Stimulated activated CD8-positive, alpha-beta memory T cell treated with anti-CD3 and anti-CD28 coated beads, Interleukin-2, amount 100 ng/mL, for 48 hours (primary cell): ENCODE measurements at regions not wholly inside any gene's neighbourhood (a gene's known extent, or its start where the extent isn't known, plus 50 kb on each side); places are given as distances from the start of the nearest gene placed in this dataset.
"Not testable (repeated sequence)": the region's sequence is repeated elsewhere in the genome, so short reads cannot be mapped to it uniquely, and the experiment has no call there.

ENCODE experiments used
- DNase-seq, 2 donors: peaks; one replicate each; pipeline ENCODE4 v3.0.0-alpha.2; 2020; ENCODE audit warnings: low read depth in 2 of 2

DNA sequence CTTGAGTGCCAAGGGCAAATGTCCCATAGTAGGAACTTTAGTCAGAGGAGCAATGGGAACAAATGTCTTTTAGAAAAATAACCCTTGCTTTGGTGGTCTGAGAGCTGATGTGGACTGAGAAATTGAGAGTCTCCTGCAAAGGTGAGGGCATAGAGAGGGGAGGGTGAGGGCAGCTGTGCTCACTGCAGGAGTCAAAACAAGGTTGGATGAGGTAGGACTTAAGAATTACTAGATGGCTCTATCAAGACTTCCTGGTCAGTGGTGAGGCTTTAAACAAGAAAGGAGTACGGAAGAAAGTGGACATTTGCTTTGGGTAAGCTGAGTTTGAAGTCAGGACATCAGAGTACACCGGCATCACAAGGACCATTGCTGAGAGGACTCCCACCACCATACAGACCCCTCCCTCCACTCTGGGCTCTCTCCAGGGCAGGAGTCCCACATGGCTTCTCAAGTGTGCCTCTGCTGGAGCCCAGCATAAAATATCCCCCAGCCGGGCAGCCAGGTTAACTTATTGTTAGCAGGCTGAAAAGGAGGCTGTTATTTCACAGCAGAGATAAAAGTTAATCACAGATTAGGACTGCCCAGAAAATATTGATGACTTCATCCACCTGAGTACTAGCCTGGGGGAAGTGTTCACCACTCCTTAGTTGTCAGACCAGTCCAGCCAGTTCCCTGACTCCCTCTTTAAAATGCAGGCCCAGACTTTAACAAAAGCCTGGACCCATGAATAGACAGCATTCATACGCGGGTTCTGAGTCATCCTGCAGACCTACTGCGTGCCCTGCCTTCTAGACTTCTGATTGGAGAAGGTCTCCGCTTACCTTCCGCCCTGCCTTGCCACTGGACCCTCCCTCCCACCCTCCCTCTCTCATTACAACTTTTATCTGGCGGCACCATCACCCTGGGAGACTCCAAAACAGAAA is 167.2 kb downstream of the BCL2L11 start:
- DNase-seq: not testable (repeated sequence)

- DNase-seq: not testable (repeated sequence)
These were observed 169.7 kb downstream of the BCL2L11 start for GRCh38 chr2:111290370-111290769.

- DNase-seq: not testable (repeated sequence)
These were observed 170.9 kb downstream of the BCL2L11 start for GRCh38 chr2:111291566-111291965.

DNA sequence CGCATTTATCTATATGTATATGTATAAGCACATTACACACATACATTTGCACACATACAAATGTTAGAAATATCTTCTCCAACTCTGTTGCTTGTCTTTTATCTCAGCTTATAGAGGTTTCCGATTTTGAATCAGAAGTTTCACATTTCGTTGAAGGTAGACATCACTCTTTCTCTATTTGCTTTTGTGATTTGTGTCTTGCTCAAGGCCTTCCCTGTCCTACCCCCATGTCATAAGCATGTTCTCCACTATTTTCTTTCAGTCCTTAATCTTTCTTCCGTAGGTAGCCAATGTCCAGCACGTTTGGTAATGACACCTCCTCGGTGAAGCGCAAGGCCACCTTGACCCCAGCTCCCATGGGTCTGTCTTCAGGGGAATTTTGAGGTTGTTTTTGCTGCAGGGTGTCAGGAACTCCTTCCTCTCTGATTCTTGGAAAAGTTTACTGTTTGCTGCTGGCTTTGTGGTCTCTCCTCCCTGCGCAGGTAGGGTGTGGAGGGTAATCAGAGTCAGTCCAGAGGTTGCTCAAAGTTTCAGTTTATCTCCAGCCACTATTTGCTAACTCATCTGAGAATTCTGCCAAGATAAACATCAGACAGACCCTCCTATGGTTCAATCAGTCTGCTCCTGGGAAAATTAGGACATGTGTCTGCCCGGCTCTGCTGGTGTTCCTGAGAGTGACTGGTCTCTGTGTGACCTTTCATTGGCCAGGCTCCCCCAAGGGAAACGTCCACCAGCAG is 171.7 kb downstream of the BCL2L11 start:
- DNase-seq: not testable (repeated sequence)

- not testable (repeated sequence) for DNase-seq
These were observed 174.0 kb downstream of the BCL2L11 start for GRCh38 chr2:111294699-111295098.

DNA sequence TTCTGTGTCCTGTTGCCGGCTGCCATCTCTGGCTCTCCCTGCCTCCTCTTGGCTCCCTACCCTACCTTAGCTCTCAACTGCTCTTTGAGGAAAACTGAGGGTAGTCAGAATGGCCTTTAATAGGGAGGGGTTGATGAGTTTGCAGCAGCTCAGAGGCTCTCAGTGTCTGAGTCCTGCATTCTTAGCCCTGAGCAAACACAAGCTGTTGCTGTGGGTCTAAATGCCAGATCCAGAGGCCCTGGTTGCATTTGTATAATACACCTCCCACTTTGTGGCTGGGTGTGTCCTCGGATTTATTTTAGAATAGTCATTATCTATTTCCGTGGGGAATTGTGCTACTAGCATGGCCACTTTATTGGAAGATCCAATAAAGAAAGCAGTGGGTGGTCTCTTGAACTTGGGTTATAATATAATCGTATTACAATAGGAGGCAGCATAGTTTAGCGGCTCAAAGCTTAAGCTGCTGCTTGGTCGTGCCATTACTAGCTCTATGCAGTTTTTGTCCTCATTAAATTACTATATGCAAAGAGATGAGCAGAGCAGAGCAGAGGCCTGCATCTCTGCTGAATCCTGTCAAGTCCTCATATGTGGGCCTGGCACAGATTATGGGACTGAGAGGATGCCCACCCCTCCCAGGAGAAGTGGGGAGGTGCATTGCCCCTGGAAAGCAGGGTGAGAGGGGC is 175.5 kb downstream of the BCL2L11 start:
- not testable (repeated sequence) for DNase-seq

DNA sequence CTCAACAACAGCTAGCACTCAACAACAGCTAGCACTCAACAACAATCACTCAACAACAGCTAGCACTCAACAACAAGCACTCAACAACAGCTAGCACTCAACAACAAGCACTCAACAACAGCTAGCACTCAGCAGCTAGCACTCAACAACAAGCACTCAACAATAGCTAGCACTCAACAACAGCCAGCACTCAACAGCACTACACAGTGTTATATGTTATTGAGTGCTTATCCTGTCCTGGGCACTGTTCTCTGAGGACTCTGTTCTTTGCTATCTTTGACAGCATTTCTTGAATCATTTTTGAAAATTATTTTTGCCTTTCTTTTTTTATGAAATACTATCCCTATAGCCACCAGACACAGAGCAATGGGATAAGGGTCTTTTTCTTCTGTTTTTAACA is 176.4 kb downstream of the BCL2L11 start:
- not testable (repeated sequence) for DNase-seq

DNA sequence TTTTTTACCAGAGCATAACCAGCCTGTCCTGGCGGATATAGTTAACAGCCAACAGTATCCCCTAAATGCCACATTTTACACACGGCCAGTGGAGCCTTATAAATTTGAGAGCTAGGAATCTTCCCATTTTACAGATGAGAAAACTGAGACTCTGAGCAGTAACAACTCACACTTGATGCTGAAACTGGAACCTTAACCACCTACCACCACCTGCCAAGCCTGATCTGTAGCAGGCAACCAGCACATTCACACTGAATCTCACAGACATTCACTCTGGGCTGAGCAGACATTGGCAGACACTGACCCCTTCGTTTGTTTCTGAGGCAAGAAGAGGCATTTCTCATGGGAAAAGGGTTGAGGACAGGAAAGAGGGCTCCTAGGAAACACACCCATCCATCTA is 178.2 kb downstream of the BCL2L11 start:
- DNase-seq: not testable (repeated sequence)

DNA sequence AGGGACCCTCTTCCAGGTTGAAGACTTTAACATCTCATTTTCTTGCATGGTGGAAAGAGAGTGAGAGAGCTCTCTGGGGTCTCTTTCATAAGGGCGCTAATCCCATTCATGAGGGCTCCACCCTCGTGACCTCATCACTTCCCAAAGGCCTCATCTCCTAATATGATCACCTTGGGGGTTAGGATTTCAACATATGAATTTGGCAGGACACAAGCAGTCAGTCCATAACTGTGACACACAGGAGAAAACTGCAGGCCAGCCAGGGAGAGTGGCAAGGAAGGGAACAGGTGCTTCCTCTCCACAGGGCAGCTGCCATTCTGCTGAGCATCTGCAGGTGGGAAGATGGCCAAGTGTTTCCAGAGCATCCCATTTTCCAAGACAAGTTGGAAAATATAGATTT is 178.9 kb downstream of the BCL2L11 start:
- not testable (repeated sequence) for DNase-seq

- DNase-seq: not testable (repeated sequence)
These were observed 181.0 kb downstream of the BCL2L11 start for GRCh38 chr2:111301677-111302076.

DNA sequence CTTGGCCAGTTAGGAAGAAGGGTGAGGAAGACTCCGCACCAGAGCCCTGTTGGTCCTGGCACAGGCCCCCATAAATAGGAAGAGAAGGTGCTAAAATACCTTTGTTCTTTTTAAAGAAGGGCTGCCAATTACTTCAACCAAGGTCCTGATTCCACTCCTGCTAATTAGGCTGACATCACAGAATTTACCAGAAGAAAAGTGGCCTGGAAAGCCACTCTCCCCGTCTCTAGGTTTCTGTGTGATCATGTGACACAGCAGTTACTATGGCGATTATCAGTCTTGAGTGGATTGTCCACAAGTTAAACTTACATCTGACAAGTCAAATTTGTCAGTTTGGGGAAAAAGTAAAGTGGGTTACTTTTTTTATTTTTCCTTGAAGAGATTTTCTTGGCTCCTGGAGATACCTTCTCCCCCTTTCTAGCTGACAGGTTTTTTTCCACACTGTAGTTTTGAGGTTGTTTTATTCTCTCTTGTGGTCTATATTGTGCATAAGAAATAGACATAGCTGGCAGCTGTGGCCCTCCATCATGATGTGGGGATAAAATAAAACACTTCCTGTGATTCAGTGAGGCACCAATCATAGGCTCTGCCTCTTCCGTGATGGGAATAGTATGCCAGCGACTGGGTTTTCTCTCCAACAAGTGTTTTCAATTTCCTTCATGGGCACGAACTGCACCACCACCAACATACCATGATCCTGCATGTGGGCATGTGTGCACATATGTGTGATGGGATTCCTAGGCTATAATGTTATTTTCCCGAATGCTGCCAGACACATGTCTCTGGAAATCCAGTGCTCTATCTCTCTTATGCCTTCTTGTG is 181.9 kb downstream of the BCL2L11 start:
- DNase-seq: not testable (repeated sequence)

DNA sequence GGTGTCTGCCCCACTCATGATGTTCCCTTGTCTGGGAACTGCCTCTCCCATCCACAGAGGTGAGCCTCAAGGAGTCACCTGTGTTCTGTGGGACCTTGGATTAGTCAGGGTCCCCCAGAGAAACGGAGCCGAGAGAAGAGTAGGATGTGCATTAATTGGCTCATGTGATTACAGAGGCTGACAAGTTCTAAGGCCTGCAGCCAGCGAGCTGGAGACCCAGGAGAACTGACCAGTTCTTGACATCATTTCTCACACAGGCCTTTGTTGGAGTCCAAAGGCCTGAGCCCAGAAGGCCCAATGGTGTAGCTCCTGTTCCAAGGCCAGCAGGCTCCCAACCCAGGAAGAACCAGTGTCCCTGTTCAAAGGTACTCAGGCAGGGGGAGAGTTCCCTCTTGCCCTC is 186.6 kb downstream of the BCL2L11 start:
- not testable (repeated sequence) for DNase-seq

DNA sequence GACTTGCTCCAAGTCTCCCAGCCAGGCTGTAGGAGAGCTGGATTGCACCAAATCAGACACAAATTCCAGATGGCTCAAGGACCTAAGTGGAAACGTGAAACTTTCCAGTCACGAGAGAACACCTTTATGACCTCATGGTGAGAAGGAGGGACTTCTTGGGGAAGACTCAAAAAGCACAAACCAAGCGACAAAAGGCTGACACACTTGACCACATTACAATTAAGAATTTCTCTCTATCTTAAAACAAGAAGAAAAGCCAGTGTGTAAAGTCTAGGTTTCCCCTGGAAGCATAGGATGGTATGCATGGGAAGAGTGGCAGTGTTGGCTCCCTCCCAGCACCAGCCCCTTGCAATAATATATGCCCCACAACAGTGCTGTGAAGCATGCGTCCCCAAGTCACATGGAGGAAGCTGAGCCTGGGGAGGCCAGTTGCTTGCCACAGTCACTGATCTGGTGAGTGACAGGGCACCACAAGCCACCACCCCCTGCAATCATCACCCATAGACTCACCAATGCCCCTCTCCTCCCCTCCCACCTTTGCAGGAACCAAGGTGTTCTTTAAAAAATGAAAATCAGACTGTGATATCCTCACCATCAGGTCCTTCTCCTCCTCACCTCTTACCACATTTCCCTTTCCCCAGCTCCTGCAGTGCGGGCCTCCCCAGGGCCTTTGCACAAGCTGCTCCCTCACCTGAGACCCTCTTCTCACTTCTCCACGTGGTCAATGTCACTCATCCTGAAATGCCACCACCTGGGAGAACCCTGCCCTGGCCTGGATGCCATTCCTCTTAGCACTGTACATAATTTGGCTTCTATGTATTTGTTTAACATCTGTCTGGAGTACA is 188.7 kb downstream of the BCL2L11 start:
- DNase-seq: not testable (repeated sequence)

GRCh38 chr2:111310395-111310794 is 189.7 kb downstream of the BCL2L11 start:
- DNase-seq: not testable (repeated sequence)

GRCh38 chr2:111311568-111311967 is 190.9 kb downstream of the BCL2L11 start:
- not testable (repeated sequence) for DNase-seq

- not testable (repeated sequence) for DNase-seq
These were observed 192.3 kb downstream of the BCL2L11 start for GRCh38 chr2:111312897-111313607.

GRCh38 chr2:111313711-111314110 is 193.0 kb downstream of the BCL2L11 start:
- DNase-seq: not testable (repeated sequence)

- not testable (repeated sequence) for DNase-seq
These were observed 194.6 kb downstream of the BCL2L11 start for GRCh38 chr2:111315188-111315917.

- not testable (repeated sequence) for DNase-seq
These were observed 195.6 kb downstream of the BCL2L11 start for GRCh38 chr2:111316221-111316741.
